SK-N-SH treated with all-trans-retinoic acid at 6 μM for 48 hours (cell line): ENCODE measurements at regions not wholly inside any gene's neighbourhood (a gene's known extent, or its start where the extent isn't known, plus 50 kb on each side); places are given as distances from the start of the nearest gene placed in this dataset.

ENCODE experiments used
- ATAC-seq: fragments of 200-7000 bp; cut with Tn5 transposase; 3 replicates; pipeline ENCODE4 v1.9.1; 2020; ENCODE audit warnings: mild to moderate bottlenecking, moderate library complexity
- ARNTL ChIP-seq: fragments of 450-650 bp; formaldehyde crosslinking; IDR thresholded peaks from 2 replicates; pipeline ENCODE4 v1.5.0; 2020; ENCODE audit warnings: low read depth, mild to moderate bottlenecking, moderate library complexity, borderline replicate concordance
- BACH2 ChIP-seq: fragments of 250-450 bp; sonication (Bioruptor Pico); IDR thresholded peaks from 2 replicates; pipeline ENCODE4 v1.9.0; 2021; ENCODE audit warnings: mild to moderate bottlenecking, borderline replicate concordance
- CREB5 ChIP-seq: fragments of 250-450 bp; sonication (Bioruptor Pico); IDR thresholded peaks from 2 replicates; pipeline ENCODE4 v1.5.1; 2020; ENCODE audit warnings: low read depth, mild to moderate bottlenecking, moderate library complexity
- CSDC2 ChIP-seq: fragments of 250-450 bp; sonication (Bioruptor Pico); IDR thresholded peaks from 2 replicates; pipeline ENCODE4 v1.5.0; 2020; ENCODE audit warnings: mild to moderate bottlenecking, moderate library complexity
- CSRNP3 ChIP-seq: fragments of 250-450 bp; sonication (Bioruptor Pico); IDR thresholded peaks from 2 replicates; pipeline ENCODE4 v1.5.1; 2021; ENCODE audit warnings: mild to moderate bottlenecking, moderate library complexity
- ESRRG ChIP-seq: fragments of 250-450 bp; sonication (Bioruptor Pico); IDR thresholded peaks from 2 replicates; pipeline ENCODE4 v1.6.1; 2021; ENCODE audit warnings: mild to moderate bottlenecking
- GLIS3 ChIP-seq: fragments of 250-450 bp; sonication (Bioruptor Pico); IDR thresholded peaks from 2 replicates; pipeline ENCODE4 v1.5.0; 2020; ENCODE audit warnings: mild to moderate bottlenecking, moderate library complexity
- ISL1 ChIP-seq: fragments of 250-450 bp; sonication (Bioruptor Pico); IDR thresholded peaks from 2 replicates; pipeline ENCODE4 v2.1.2; 2022; ENCODE audit warnings: mild to moderate bottlenecking, moderate library complexity
- OSR1 ChIP-seq: fragments of 250-450 bp; sonication (Bioruptor Pico); IDR thresholded peaks from 2 replicates; pipeline ENCODE4 v1.8.0; 2022; ENCODE audit warnings: moderate library complexity, mild to moderate bottlenecking, inconsistent platforms
- PPARA ChIP-seq: fragments of 250-450 bp; sonication (Bioruptor Pico); IDR thresholded peaks from 2 replicates; pipeline ENCODE4 v1.5.0; 2020; ENCODE audit warnings: mild to moderate bottlenecking, borderline replicate concordance
- RARB ChIP-seq: fragments of 250-450 bp; sonication (Bioruptor Pico); IDR thresholded peaks from 2 replicates; pipeline ENCODE4 v1.8.0; 2021; ENCODE audit warnings: mild to moderate bottlenecking, moderate library complexity
- SNAI2 ChIP-seq: fragments of 250-450 bp; sonication (Bioruptor Pico); IDR thresholded peaks from 2 replicates; pipeline ENCODE4 v1.5.0; 2020; ENCODE audit warnings: mild to moderate bottlenecking, moderate library complexity
- TCF4 ChIP-seq: fragments of 250-450 bp; sonication (Bioruptor Pico); IDR thresholded peaks from 2 replicates; pipeline ENCODE4 v1.8.0; 2021; ENCODE audit warnings: mild to moderate bottlenecking, moderate library complexity, borderline replicate concordance
- ZC3H10 ChIP-seq: fragments of 250-450 bp; sonication (Bioruptor Pico); IDR thresholded peaks from 2 replicates; pipeline ENCODE4 v1.5.1; 2021; ENCODE audit warnings: mild to moderate bottlenecking, moderate library complexity
- ZFP3 ChIP-seq: fragments of 250-450 bp; sonication (Bioruptor Pico); IDR thresholded peaks from 2 replicates; pipeline ENCODE4 v1.5.0; 2020; ENCODE audit warnings: mild to moderate bottlenecking, moderate library complexity
- ZFP30 ChIP-seq: fragments of 450-650 bp; formaldehyde crosslinking; IDR thresholded peaks from 2 replicates; pipeline ENCODE4 v1.5.0; 2022; ENCODE audit warnings: mild to moderate bottlenecking, moderate library complexity
- ZNF565 ChIP-seq: fragments of 450-650 bp; formaldehyde crosslinking; conservative IDR thresholded peaks from 2 replicates; pipeline ENCODE4 v1.5.0; 2020; ENCODE audit warnings: low read depth, mild to moderate bottlenecking, moderate library complexity
- ZNF70 ChIP-seq: fragments of 450-650 bp; formaldehyde crosslinking; IDR thresholded peaks from 2 replicates; pipeline ENCODE4 v1.5.0; 2020; ENCODE audit warnings: mild to moderate bottlenecking, moderate library complexity
- ZNF8 ChIP-seq: fragments of 450-650 bp; formaldehyde crosslinking; IDR thresholded peaks from 2 replicates; pipeline ENCODE4 v1.5.0; 2020; ENCODE audit warnings: mild to moderate bottlenecking, moderate library complexity
- TF ChIP-seq, protein P1 (sequence below): fragments of 250-450 bp; sonication (Bioruptor Pico); IDR thresholded peaks from 2 replicates; pipeline ENCODE4 v1.8.0; 2020; ENCODE audit warnings: mild to moderate bottlenecking, moderate library complexity, borderline replicate concordance
- TF ChIP-seq, protein P2 (sequence below): fragments of 250-450 bp; sonication (Bioruptor Pico); IDR thresholded peaks from 2 replicates; pipeline ENCODE4 v1.8.0; 2021; ENCODE audit warnings: low read depth, mild to moderate bottlenecking, moderate library complexity, borderline replicate concordance
- TF ChIP-seq, protein P3 (sequence below): fragments of 250-450 bp; sonication (Bioruptor Pico); IDR thresholded peaks from 2 replicates; pipeline ENCODE4 v1.5.0; 2020; ENCODE audit warnings: mild to moderate bottlenecking, moderate library complexity

- TF ChIP-seq CSRNP3 (CRISPR knock-in tag) (no peak), ESRRG (CRISPR knock-in tag) (no peak), OSR1 (CRISPR knock-in tag) (no peak), ARNTL (CRISPR knock-in tag) (no peak), RARB (CRISPR knock-in tag) (no peak), ZC3H10 (CRISPR knock-in tag) (no peak), BACH2 (CRISPR knock-in tag) (no peak), CREB5 (no peak), GLIS3 (no peak), PPARA (CRISPR knock-in tag) (no peak), ZFP30 (CRISPR knock-in tag) (no peak)
- TF ChIP-seq, protein P1, sequence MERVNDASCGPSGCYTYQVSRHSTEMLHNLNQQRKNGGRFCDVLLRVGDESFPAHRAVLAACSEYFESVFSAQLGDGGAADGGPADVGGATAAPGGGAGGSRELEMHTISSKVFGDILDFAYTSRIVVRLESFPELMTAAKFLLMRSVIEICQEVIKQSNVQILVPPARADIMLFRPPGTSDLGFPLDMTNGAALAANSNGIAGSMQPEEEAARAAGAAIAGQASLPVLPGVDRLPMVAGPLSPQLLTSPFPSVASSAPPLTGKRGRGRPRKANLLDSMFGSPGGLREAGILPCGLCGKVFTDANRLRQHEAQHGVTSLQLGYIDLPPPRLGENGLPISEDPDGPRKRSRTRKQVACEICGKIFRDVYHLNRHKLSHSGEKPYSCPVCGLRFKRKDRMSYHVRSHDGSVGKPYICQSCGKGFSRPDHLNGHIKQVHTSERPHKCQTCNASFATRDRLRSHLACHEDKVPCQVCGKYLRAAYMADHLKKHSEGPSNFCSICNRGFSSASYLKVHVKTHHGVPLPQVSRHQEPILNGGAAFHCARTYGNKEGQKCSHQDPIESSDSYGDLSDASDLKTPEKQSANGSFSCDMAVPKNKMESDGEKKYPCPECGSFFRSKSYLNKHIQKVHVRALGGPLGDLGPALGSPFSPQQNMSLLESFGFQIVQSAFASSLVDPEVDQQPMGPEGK (CRISPR knock-in tag) = no peak
- TF ChIP-seq, protein P2, sequence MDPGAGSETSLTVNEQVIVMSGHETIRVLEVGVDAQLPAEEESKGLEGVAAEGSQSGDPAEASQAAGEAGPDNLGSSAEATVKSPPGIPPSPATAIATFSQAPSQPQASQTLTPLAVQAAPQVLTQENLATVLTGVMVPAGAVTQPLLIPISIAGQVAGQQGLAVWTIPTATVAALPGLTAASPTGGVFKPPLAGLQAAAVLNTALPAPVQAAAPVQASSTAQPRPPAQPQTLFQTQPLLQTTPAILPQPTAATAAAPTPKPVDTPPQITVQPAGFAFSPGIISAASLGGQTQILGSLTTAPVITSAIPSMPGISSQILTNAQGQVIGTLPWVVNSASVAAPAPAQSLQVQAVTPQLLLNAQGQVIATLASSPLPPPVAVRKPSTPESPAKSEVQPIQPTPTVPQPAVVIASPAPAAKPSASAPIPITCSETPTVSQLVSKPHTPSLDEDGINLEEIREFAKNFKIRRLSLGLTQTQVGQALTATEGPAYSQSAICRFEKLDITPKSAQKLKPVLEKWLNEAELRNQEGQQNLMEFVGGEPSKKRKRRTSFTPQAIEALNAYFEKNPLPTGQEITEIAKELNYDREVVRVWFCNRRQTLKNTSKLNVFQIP (CRISPR knock-in tag) = no peak
- no peak for ATAC-seq
Observed at GRCh38 chr6:17204533-17204932, 76.6 kb upstream of the RBM24 start.

DNA sequence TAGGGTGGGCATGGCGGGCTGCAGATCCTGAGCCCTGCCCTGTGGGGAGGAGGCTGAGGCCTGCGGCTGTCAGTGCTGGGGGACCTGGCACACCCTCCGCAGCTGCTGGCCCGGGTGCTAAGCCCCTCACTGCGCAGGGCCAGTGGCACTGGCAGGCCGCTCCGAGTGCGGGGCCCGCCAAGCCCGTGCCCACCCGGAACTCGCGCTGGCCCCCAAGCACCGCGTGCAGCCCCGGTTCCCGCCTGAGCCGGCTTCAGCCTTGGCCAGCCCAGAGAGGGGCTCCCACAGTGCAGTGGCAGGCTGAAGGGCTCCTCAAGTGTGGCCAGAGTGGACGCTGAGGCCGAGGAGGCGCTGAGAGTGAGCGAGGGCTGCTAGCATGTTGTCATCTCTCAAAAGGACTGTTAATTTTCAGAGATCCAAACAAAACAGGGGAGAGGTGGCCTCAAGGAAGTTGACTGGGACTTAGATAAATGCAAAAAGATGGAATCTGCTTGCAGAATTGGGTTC lies 74.5 kb upstream of the RBM24 start:
- ATAC-seq = no peak
- TF ChIP-seq, protein P1 (CRISPR knock-in tag) = no peak
- TF ChIP-seq ZFP3 (CRISPR knock-in tag) = no peak
- TF ChIP-seq BACH2 (CRISPR knock-in tag) = no peak
- TF ChIP-seq SNAI2 (CRISPR knock-in tag) = no peak
- TF ChIP-seq, protein P2 (CRISPR knock-in tag) = no peak
- TF ChIP-seq CSDC2 (CRISPR knock-in tag) = no peak
- TF ChIP-seq ARNTL (CRISPR knock-in tag) = no peak

DNA sequence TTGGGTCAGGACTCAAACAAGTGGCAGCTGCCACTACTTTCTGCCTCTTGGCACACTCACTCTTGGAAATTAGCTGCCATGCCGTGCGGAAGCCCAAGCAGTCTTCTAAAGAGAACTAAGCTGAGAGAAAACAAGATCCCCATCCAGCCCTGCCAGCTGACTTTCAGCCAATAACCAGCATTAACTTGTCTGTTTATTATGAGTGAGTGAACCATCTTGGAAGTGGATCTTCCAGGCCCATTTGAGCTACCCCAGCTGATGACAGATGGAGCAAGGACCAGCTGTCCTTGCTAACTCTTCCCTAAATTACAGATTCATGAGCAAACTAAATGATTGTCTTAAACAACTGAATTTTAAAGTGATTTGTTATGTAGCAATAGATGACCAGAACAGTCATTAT lies 73.9 kb upstream of the RBM24 start:
- no peak for ATAC-seq
- TF ChIP-seq, protein P3, sequence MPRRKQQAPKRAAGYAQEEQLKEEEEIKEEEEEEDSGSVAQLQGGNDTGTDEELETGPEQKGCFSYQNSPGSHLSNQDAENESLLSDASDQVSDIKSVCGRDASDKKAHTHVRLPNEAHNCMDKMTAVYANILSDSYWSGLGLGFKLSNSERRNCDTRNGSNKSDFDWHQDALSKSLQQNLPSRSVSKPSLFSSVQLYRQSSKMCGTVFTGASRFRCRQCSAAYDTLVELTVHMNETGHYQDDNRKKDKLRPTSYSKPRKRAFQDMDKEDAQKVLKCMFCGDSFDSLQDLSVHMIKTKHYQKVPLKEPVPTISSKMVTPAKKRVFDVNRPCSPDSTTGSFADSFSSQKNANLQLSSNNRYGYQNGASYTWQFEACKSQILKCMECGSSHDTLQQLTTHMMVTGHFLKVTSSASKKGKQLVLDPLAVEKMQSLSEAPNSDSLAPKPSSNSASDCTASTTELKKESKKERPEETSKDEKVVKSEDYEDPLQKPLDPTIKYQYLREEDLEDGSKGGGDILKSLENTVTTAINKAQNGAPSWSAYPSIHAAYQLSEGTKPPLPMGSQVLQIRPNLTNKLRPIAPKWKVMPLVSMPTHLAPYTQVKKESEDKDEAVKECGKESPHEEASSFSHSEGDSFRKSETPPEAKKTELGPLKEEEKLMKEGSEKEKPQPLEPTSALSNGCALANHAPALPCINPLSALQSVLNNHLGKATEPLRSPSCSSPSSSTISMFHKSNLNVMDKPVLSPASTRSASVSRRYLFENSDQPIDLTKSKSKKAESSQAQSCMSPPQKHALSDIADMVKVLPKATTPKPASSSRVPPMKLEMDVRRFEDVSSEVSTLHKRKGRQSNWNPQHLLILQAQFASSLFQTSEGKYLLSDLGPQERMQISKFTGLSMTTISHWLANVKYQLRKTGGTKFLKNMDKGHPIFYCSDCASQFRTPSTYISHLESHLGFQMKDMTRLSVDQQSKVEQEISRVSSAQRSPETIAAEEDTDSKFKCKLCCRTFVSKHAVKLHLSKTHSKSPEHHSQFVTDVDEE (CRISPR knock-in tag) = no peak
- no peak for TF ChIP-seq PPARA (CRISPR knock-in tag)
- no peak for TF ChIP-seq ZNF8
- no peak for TF ChIP-seq CREB5
- no peak for TF ChIP-seq ZNF565 (CRISPR knock-in tag)
- TF ChIP-seq ZC3H10 (CRISPR knock-in tag) = no peak
- TF ChIP-seq ISL1 (CRISPR knock-in tag) = no peak
- TF ChIP-seq TCF4 (CRISPR knock-in tag) = no peak
- TF ChIP-seq ZFP3 (CRISPR knock-in tag) = no peak
- no peak for TF ChIP-seq ESRRG (CRISPR knock-in tag)
- no peak for TF ChIP-seq SNAI2 (CRISPR knock-in tag)
- no peak for TF ChIP-seq RARB (CRISPR knock-in tag)
- no peak for TF ChIP-seq ZNF70 (CRISPR knock-in tag)
- TF ChIP-seq OSR1 (CRISPR knock-in tag) = no peak
- TF ChIP-seq ARNTL (CRISPR knock-in tag) = no peak
